ENCODE measurements at regions not wholly inside any gene's neighbourhood (a gene's known extent, or its start where the extent isn't known, plus 50 kb on each side); places are given as distances from the start of the nearest gene placed in this dataset.
"Not testable (repeated sequence)": the region's sequence is repeated elsewhere in the genome, so short reads cannot be mapped to it uniquely, and the experiment has no call there.

DNA sequence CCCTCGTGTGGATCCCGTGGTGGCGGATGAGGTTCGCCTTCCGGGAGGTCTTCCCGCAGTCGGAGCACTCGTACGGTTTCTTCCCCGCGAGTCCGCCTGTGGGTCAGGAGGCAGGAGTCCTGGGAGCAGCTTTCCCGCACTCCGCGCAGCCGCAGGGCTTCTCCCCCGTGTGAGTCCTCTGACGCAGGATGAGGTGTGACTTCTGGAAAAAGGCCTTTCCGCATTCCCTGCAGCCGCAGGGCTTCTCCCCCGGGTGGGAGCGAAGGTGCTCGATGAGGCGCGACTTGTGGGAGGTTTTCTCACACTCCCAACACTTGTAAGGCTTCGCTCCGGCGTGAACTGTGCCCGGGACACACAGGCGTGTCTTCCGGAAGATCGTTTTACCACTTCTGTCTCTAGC, 68.8 kb upstream of the WIPI2 start:
- in situ Hi-C loops (cut with HindIII; ENCODE audit: low pct_unique_long_range_greater_than_20kb, low sequenced_read_pairs); DNase-seq (ENCODE audit: low read depth in 1 of 2, low spot score in 1 of 2): not testable (repeated sequence)

DNA sequence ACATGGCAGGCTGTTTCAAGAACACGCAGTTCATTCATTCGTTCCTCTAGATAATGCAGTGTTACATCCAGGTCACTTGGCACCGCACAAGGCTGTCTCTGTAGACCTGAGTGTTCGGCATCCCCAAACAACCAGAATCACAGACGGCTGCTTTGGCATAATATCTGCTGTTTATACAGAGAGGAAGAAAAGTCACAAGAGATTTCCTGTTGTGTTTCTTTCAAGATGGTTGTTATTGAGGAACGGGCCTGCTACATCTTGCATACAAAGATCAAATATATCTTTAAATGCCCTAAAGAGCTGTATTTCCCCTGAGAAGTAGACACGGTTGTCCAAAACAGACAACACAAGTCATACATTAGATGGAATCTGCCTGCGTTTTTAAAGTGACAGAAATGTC, 58.8 kb upstream of the WIPI2 start:
- in situ Hi-C loops (cut with HindIII; ENCODE audit: low pct_unique_long_range_greater_than_20kb, low sequenced_read_pairs); DNase-seq (ENCODE audit: low read depth in 1 of 2, low spot score in 1 of 2): not testable (repeated sequence)

DNA sequence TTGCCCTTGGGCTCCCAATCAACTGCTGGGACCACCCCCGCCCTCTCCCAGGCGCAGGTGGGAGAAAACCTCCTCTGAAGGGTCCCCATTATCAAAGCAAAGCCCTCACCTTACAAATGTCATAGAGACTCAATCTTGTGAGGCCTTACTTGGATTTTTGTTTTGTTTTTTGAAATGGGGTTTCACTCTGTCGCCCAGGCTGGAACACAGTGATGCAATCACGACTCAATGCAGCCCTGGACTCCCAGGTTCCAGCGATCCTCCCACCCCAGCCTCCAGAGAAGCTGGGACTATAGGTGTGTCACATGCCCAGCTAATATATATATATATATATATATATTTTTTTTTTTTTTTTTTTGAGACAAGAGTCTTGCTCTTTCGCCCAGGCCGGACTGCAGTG, 57.5 kb upstream of the WIPI2 start:
- in situ Hi-C loops (cut with HindIII; ENCODE audit: low pct_unique_long_range_greater_than_20kb, low sequenced_read_pairs) = no loop called here
- no peak for DNase-seq (ENCODE audit: low read depth in 1 of 2, low spot score in 1 of 2)
- no peak for TF ChIP-seq JUND (IDR thresholded peaks at IDR 0.05; ENCODE audit: low read depth)

DNA sequence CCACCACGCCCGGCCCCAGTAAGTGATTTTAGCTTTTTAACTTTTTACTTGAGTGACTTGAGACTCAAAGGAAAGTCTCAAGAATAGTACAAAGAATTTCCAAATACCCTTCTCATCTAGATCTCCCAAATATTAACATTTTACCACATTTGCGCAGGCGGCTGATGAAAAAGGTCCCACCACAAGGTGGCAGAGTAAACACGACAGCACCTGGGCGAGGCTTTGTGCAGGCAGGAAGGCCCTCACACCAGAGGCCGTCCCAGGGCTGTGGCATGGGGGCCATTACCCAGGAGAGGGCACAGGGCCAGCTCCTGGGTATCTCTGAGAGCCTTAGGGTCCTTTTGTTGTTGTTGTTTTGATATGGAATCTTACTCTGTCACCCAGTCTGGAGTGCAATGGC, 50.0 kb upstream of the WIPI2 start:
- in situ Hi-C loops (cut with HindIII; ENCODE audit: low pct_unique_long_range_greater_than_20kb, low sequenced_read_pairs) = no loop called here
- peak in 1 of 2 experiments; percentile 61 for DNase-seq (ENCODE audit: low read depth in 1 of 2, low spot score in 1 of 2)
- TF ChIP-seq JUND (IDR thresholded peaks at IDR 0.05; ENCODE audit: low read depth) = no peak

Measured in T47D (cell line).